IMR-90 (cell line): ENCODE measurements at regions not wholly inside any gene's neighbourhood (a gene's known extent, or its start where the extent isn't known, plus 50 kb on each side); places are given as distances from the start of the nearest gene placed in this dataset.

Experiments
- ATAC-seq: fragments of 200-7000 bp; cut with Tn5 transposase; 2 replicates; pipeline ENCODE4 v1.9.1; 2020; ENCODE audit warnings: low read depth, mild to moderate bottlenecking, moderate library complexity
- BruUV-seq: library from RNA; stranded (reverse); fragments of 400-500 nt; replicated peaks from 2 replicates; lab custom pipeline; 2021; lab: Mats Ljungman, UMichigan
- CTCF ChIA-PET: fragments of 300-600 bp; formaldehyde crosslinking; extraction: SDS; loops from one replicate; lab custom pipeline; 2021; ENCODE audit warnings: antibody characterized with exemption; lab: Yijun Ruan, JAX
- POLR2A ChIA-PET: fragments of 300-600 bp; sonication (Branson Sonifier 250); formaldehyde crosslinking; loops from one replicate; lab custom pipeline; 2022; ENCODE audit warnings: antibody characterized with exemption; ENCODE audit not compliant: unreplicated experiment; lab: Charles Lee
- DNase-seq: peaks from one replicate; pipeline ENCODE4 v3.0.0; 2013
- H2AFZ ChIP-seq: replicated peaks from 2 replicates; pipeline ENCODE3; 2013; ENCODE audit warnings: low read length, mild to moderate bottlenecking; ENCODE audit not compliant: poor library complexity
- H2AK5ac ChIP-seq: 2 replicates; pipeline ENCODE4 v1.6.1; 2013; ENCODE audit warnings: low read depth, low read length, inconsistent platforms
- H2AK9ac ChIP-seq: replicated peaks from 2 replicates; pipeline ENCODE3; 2013; ENCODE audit warnings: mild to moderate bottlenecking, low read depth, low read length, moderate library complexity; ENCODE audit not compliant: poor library complexity
- H2BK120ac ChIP-seq: 2 replicates; pipeline ENCODE4 v1.6.1; 2013; ENCODE audit warnings: low read depth, low read length, inconsistent platforms
- H2BK15ac ChIP-seq: 3 replicates; pipeline ENCODE4 v1.6.1; 2013; ENCODE audit warnings: low read depth, low read length, inconsistent platforms
- H2BK20ac ChIP-seq: 2 replicates; pipeline ENCODE4 v1.6.1; 2013; ENCODE audit warnings: low read depth, mild to moderate bottlenecking, inconsistent platforms, low read length, moderate library complexity
- H2BK5ac ChIP-seq: 2 replicates; pipeline ENCODE4 v1.6.1; 2013; ENCODE audit warnings: mild to moderate bottlenecking, low read depth, low read length, inconsistent platforms; ENCODE audit not compliant: poor library complexity, severe bottlenecking
- H3K14ac ChIP-seq: replicated peaks from 2 replicates; pipeline ENCODE4 v1.6.1; 2013; ENCODE audit warnings: low read depth, low read length, inconsistent platforms
- H3K18ac ChIP-seq: 2 replicates; pipeline ENCODE4 v1.6.1; 2013; ENCODE audit warnings: low read depth, low read length, control low read depth
- H3K23ac ChIP-seq: 2 replicates; pipeline ENCODE4 v1.6.1; 2013; ENCODE audit warnings: low read depth, low read length, inconsistent platforms
- H3K27ac ChIP-seq: 2 replicates; pipeline ENCODE4 v1.5.1; 2013; ENCODE audit warnings: mild to moderate bottlenecking, control low read depth, low read length; ENCODE audit not compliant: insufficient read depth
- H3K27me3 ChIP-seq: 2 replicates; pipeline ENCODE4 v1.6.1; 2013; ENCODE audit warnings: low read length; ENCODE audit not compliant: control insufficient read depth, insufficient read depth
- H3K36me3 ChIP-seq: 2 replicates; pipeline ENCODE4 v1.6.1; 2013; ENCODE audit warnings: low read length, mixed read lengths; ENCODE audit not compliant: control insufficient read depth, insufficient read depth
- H3K4ac ChIP-seq: 2 replicates; pipeline ENCODE4 v1.6.1; 2013; ENCODE audit warnings: low read depth, low read length, inconsistent platforms
- H3K4me1 ChIP-seq: 2 replicates; pipeline ENCODE4 v1.6.1; 2013; ENCODE audit warnings: low read length, mixed read lengths; ENCODE audit not compliant: control insufficient read depth, insufficient read depth
- H3K4me2 ChIP-seq: 2 replicates; pipeline ENCODE4 v1.6.1; 2013; ENCODE audit warnings: low read depth, mild to moderate bottlenecking, control low read depth, low read length, moderate library complexity
- H3K4me3 ChIP-seq: 2 replicates; pipeline ENCODE4 v1.5.1; 2013; ENCODE audit warnings: low read depth, mild to moderate bottlenecking, control low read depth, low read length, moderate library complexity; ENCODE audit not compliant: insufficient read depth
- H3K56ac ChIP-seq: 2 replicates; pipeline ENCODE4 v1.6.1; 2013; ENCODE audit warnings: low read length, inconsistent platforms; ENCODE audit not compliant: insufficient read depth; ENCODE audit errors: extremely low read depth
- H3K79me1 ChIP-seq, 2 experiments: 2 replicates each; pipeline ENCODE4 v1.6.1; 2013; ENCODE audit warnings: low read length in 2 of 2, inconsistent platforms in 1 of 2, low read depth in 1 of 2
- H3K9ac ChIP-seq: 2 replicates; pipeline ENCODE4 v1.6.1; 2013; ENCODE audit warnings: low read depth, low read length, control low read depth
- H3K9me1 ChIP-seq: 2 replicates; pipeline ENCODE4 v1.6.1; 2013; ENCODE audit warnings: low read length, inconsistent platforms; ENCODE audit not compliant: insufficient read depth
- H3K9me3 ChIP-seq: 2 replicates; pipeline ENCODE4 v1.6.1; 2013; ENCODE audit warnings: low read length; ENCODE audit not compliant: control insufficient read depth, insufficient read depth
- H4K20me1 ChIP-seq: 2 replicates; pipeline ENCODE4 v1.6.1; 2013; ENCODE audit warnings: low read length, inconsistent platforms; ENCODE audit not compliant: insufficient read depth
- H4K5ac ChIP-seq: 2 replicates; pipeline ENCODE4 v1.6.1; 2013; ENCODE audit warnings: mild to moderate bottlenecking, low read depth, low read length, control low read depth
- H4K8ac ChIP-seq, 2 experiments: 2 replicates each; pipeline ENCODE4 v1.6.1; 2013; ENCODE audit warnings: low read depth in 2 of 2, low read length in 2 of 2, control low read depth in 1 of 2, inconsistent platforms in 1 of 2
- H4K91ac ChIP-seq: 2 replicates; pipeline ENCODE4 v1.6.1; 2013; ENCODE audit warnings: low read depth, low read length, inconsistent platforms; ENCODE audit not compliant: insufficient read depth
- BHLHE40 ChIP-seq: fragments of 150-350 bp; IDR thresholded peaks from 2 replicates; pipeline ENCODE4 v1.6.1; 2016; ENCODE audit warnings: mild to moderate bottlenecking, low read depth, low read length
- CEBPB ChIP-seq: IDR thresholded peaks from 2 replicates; pipeline ENCODE4 v1.6.1; 2012; ENCODE audit warnings: low read depth, low read length, improper control_type of control experiment
- CHD1 ChIP-seq: IDR thresholded peaks from 2 replicates; pipeline ENCODE4 v1.6.1; 2012; ENCODE audit warnings: low read depth, low read length, improper control_type of control experiment
- CTCF ChIP-seq: conservative IDR thresholded peaks from 2 replicates; pipeline ENCODE4 v1.5.1; 2012; ENCODE audit warnings: mild to moderate bottlenecking, low read depth, low read length, improper control_type of control experiment
- ELK1 ChIP-seq: fragments of 150-350 bp; IDR thresholded peaks from 2 replicates; pipeline ENCODE4 v1.6.1; 2016; ENCODE audit warnings: low read depth, mild to moderate bottlenecking, low read length, moderate library complexity, borderline replicate concordance
- FOS ChIP-seq: fragments of 150-350 bp; IDR thresholded peaks from 2 replicates; pipeline ENCODE4 v1.6.1; 2016; ENCODE audit warnings: low read depth, low read length
- MAFK ChIP-seq: IDR thresholded peaks from 2 replicates; pipeline ENCODE4 v1.6.1; 2012; ENCODE audit warnings: low read depth, low read length, improper control_type of control experiment
- MAZ ChIP-seq: IDR thresholded peaks from 2 replicates; pipeline ENCODE4 v1.6.1; 2012; ENCODE audit warnings: low read depth, mild to moderate bottlenecking, low read length, improper control_type of control experiment, moderate library complexity, borderline replicate concordance
- MXI1 ChIP-seq: IDR thresholded peaks from 2 replicates; pipeline ENCODE4 v1.6.1; 2012; ENCODE audit warnings: low read depth, mild to moderate bottlenecking, low read length, moderate library complexity, borderline replicate concordance
- NFE2L2 ChIP-seq: fragments of 150-350 bp; IDR thresholded peaks from 2 replicates; pipeline ENCODE4 v1.6.1; 2016; ENCODE audit warnings: low read depth, mild to moderate bottlenecking, low read length
- POLR2A ChIP-seq: IDR thresholded peaks from 2 replicates; pipeline ENCODE4 v1.6.1; 2012; ENCODE audit warnings: mild to moderate bottlenecking, low read depth, low read length
- RAD21 ChIP-seq: IDR thresholded peaks from 2 replicates; pipeline ENCODE4 v1.6.1; 2012; ENCODE audit warnings: low read length, improper control_type of control experiment
- RCOR1 ChIP-seq: IDR thresholded peaks from 2 replicates; pipeline ENCODE4 v1.6.1; 2012; ENCODE audit warnings: mild to moderate bottlenecking, low read length, improper control_type of control experiment; ENCODE audit not compliant: insufficient replicate concordance
- RFX5 ChIP-seq: IDR thresholded peaks from 2 replicates; pipeline ENCODE4 v1.8.0; 2012; ENCODE audit warnings: low read depth, mild to moderate bottlenecking, low read length, moderate library complexity
- SMC3 ChIP-seq: fragments of 150-350 bp; IDR thresholded peaks from 2 replicates; pipeline ENCODE4 v1.6.1; 2016; ENCODE audit warnings: low read depth, mild to moderate bottlenecking, antibody characterized with exemption, low read length, moderate library complexity
- USF2 ChIP-seq: fragments of 150-350 bp; IDR thresholded peaks from 2 replicates; pipeline ENCODE4 v1.6.1; 2017; ENCODE audit warnings: mild to moderate bottlenecking, antibody characterized with exemption, low read length, low read depth
- dilution Hi-C: fragments of 300-500 bp; cut with HindIII; formaldehyde crosslinking; loops from one replicate; pipeline ENCODE4 v1.14.3; 2018; ENCODE audit warnings: low sequenced_read_pairs; ENCODE audit not compliant: unreplicated experiment
- in situ Hi-C: fragments of 300-500 bp; cut with MboI; formaldehyde crosslinking; loops from 3 replicates; pipeline ENCODE4 v1.14.3; 2019; ENCODE audit warnings: low sequenced_read_pairs, inconsistent platforms, mixed read lengths
- intact Hi-C: fragments of 100-400 bp; cut with micrococcal nuclease; formaldehyde crosslinking; loops from 2 replicates; pipeline ENCODE4 v1.10.0; 2022

GRCh38 chr13:87538366-87539052 lies 132.7 kb upstream of the SLITRK5 start:
- intact Hi-C loops = no loop called here
- peaks cover 4% of the 10 kb centered on the region; the same call in 1 of the 2 replicates for H3K9me3 ChIP-seq
- no peak overlapping the region for H2BK5ac ChIP-seq
- no peak overlapping the region for H3K4me2 ChIP-seq
- H2BK15ac ChIP-seq = no peak overlapping the region
- H3K27ac ChIP-seq = no peak overlapping the region
- H3K36me3 ChIP-seq = no peaks in the 10 kb centered on the region
- no peak overlapping the region for H3K23ac ChIP-seq
- H3K56ac ChIP-seq = no peak overlapping the region
- H2BK20ac ChIP-seq = no peak overlapping the region
- no peak overlapping the region for H3K4ac ChIP-seq
- no peak overlapping the region for H2BK120ac ChIP-seq
- in situ Hi-C loops = no loop called here
- POLR2A ChIA-PET = no interaction called here
- TF ChIP-seq MAZ (no peak), FOS (no peak), CEBPB (no peak), RAD21 (no peak), POLR2A (no peak), BHLHE40 (no peak), CTCF (no peak), NFE2L2 (no peak), ELK1 (no peak), RCOR1 (no peak), CHD1 (no peak), MXI1 (no peak), MAFK (no peak), RFX5 (no peak), USF2 (no peak), SMC3 (no peak)
- CTCF ChIA-PET = no interaction called here
- dilution Hi-C loops = no loop called here
- H4K8ac ChIP-seq = no peak overlapping the region
- no peaks in the 10 kb centered on the region for H3K27me3 ChIP-seq
- H3K14ac ChIP-seq = no peak overlapping the region
- H2AK5ac ChIP-seq = no peak overlapping the region
- DNase-seq (no peak), ATAC-seq (no peak)
- BruUV-seq = no TSS peak
- no peaks in the 10 kb centered on the region for H3K9me1 ChIP-seq
- no peak overlapping the region for H3K9ac ChIP-seq
- H4K91ac ChIP-seq = no peak overlapping the region
- H4K5ac ChIP-seq = no peak overlapping the region
- H2AFZ ChIP-seq = no peak overlapping the region
- H2AK9ac ChIP-seq = no peak overlapping the region
- no peak overlapping the region for H3K18ac ChIP-seq
- H3K4me1 ChIP-seq = no peaks in the 10 kb centered on the region
- H3K4me3 ChIP-seq = no peak overlapping the region
- H4K20me1 ChIP-seq = no peaks in the 10 kb centered on the region
- no peaks in the 10 kb centered on the region for H3K79me1 ChIP-seq
